NCI-H146 treated with DMSO at 0.1 percent for 48 hours (cell line): ENCODE measurements at regions not wholly inside any gene's neighbourhood (a gene's known extent, or its start where the extent isn't known, plus 50 kb on each side); places are given as distances from the start of the nearest gene placed in this dataset.
"Not testable (repeated sequence)": the region's sequence is repeated elsewhere in the genome, so short reads cannot be mapped to it uniquely, and the experiment has no call there.

Experiments
- DNase-seq: peaks from one replicate; lab custom pipeline; 2025; ENCODE audit not compliant: unreplicated experiment; lab: John Stamatoyannopoulos, UW

- DNase-seq = no peak
Observed at GRCh38 chr14:36418937-36419336, 98.5 kb upstream of the MBIP start.

- DNase-seq = not testable (repeated sequence)
Observed at GRCh38 chr14:36411951-36412350, 91.5 kb upstream of the MBIP start.

- no peak for DNase-seq
Observed at GRCh38 chr14:36408388-36408787, 88.0 kb upstream of the MBIP start.

GRCh38 chr14:36405589-36406274, 85.3 kb upstream of the MBIP start:
- no peak for DNase-seq

GRCh38 chr14:36402867-36403266, 82.4 kb upstream of the MBIP start:
- no peak for DNase-seq

GRCh38 chr14:36398463-36399291, 78.2 kb upstream of the MBIP start:
- no peak for DNase-seq

GRCh38 chr14:36397357-36397756, 76.9 kb upstream of the MBIP start:
- no peak for DNase-seq

GRCh38 chr14:36396798-36397197, 76.4 kb upstream of the MBIP start:
- no peak for DNase-seq

GRCh38 chr14:36394593-36394992, 74.2 kb upstream of the MBIP start:
- DNase-seq = no peak

GRCh38 chr14:36390718-36391117, 70.3 kb upstream of the MBIP start:
- no peak for DNase-seq

- no peak for DNase-seq
Observed at GRCh38 chr14:36383767-36384431, 63.5 kb upstream of the MBIP start.

GRCh38 chr14:36373982-36374673, 53.7 kb upstream of the MBIP start:
- DNase-seq = peak; percentile 38
